Ovary (tissue), 3 donors: ENCODE measurements at regions not wholly inside any gene's neighbourhood (a gene's known extent, or its start where the extent isn't known, plus 50 kb on each side); places are given as distances from the start of the nearest gene placed in this dataset.

Source experiments
- EP300 ChIP-seq: sonication (generic); formaldehyde crosslinking; IDR thresholded peaks from one replicate; pipeline ENCODE4 v1.6.1; 2017; ENCODE audit warnings: antibody characterized with exemption
- POLR2A ChIP-seq: fragments of 450-650 bp; IDR thresholded peaks from one replicate; pipeline ENCODE4 v1.6.1; 2017; ENCODE audit warnings: antibody characterized with exemption, mild to moderate bottlenecking, moderate library complexity
- TF ChIP-seq, protein P1 (sequence below), 3 donors: fragments of 450-650 bp in 2 of 3; fragments of 200-600 bp in 1 of 3; IDR thresholded peaks; one replicate each; pipeline versions ENCODE4 v1.5.1 to v1.8.0; 2016 to 2022; ENCODE audit warnings: antibody characterized with exemption in 3 of 3, mild to moderate bottlenecking in 1 of 3
- donor health status: DM: no; HTN: no; CAD: no.

GRCh38 chr16:85355515-85355837 lies 243.2 kb upstream of the CIBAR2 start:
- TF ChIP-seq, protein P1, sequence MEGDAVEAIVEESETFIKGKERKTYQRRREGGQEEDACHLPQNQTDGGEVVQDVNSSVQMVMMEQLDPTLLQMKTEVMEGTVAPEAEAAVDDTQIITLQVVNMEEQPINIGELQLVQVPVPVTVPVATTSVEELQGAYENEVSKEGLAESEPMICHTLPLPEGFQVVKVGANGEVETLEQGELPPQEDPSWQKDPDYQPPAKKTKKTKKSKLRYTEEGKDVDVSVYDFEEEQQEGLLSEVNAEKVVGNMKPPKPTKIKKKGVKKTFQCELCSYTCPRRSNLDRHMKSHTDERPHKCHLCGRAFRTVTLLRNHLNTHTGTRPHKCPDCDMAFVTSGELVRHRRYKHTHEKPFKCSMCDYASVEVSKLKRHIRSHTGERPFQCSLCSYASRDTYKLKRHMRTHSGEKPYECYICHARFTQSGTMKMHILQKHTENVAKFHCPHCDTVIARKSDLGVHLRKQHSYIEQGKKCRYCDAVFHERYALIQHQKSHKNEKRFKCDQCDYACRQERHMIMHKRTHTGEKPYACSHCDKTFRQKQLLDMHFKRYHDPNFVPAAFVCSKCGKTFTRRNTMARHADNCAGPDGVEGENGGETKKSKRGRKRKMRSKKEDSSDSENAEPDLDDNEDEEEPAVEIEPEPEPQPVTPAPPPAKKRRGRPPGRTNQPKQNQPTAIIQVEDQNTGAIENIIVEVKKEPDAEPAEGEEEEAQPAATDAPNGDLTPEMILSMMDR (IDR thresholded peaks at IDR 0.05) = no peak
- no peak for TF ChIP-seq POLR2A
- TF ChIP-seq EP300 = no peak
